ENCODE measurements at regions not wholly inside any gene's neighbourhood (a gene's known extent, or its start where the extent isn't known, plus 50 kb on each side); places are given as distances from the start of the nearest gene placed in this dataset.

- H3K4me1 ChIP-seq, result no peaks in the 10 kb centered on the region
- no peak for TF ChIP-seq CTCF (IDR thresholded peaks at IDR 0.05)
- H3K36me3 ChIP-seq, result no peaks in the 10 kb centered on the region
- no peaks in the 10 kb centered on the region for H3K27me3 ChIP-seq
- DNase-seq (ENCODE audit: low spot score), result no peak
- H3K9me3 ChIP-seq, result no peaks in the 10 kb centered on the region
- H3K27ac ChIP-seq, result no peak overlapping the region
- H3K4me3 ChIP-seq, result no peak overlapping the region
Observed at GRCh38 chr9:82726424-82727276, 336.3 kb downstream of the RASEF start.

GRCh38 chr9:82729141-82729540 lies 333.8 kb downstream of the RASEF start:
- DNase-seq (ENCODE audit: low spot score), result no peak
- no peaks in the 10 kb centered on the region for H3K36me3 ChIP-seq
- H3K9me3 ChIP-seq, result no peaks in the 10 kb centered on the region

GRCh38 chr9:82729991-82730589 lies 332.9 kb downstream of the RASEF start:
- no peak overlapping the region for H3K27ac ChIP-seq

More at GRCh38 chr9:82729141-82729540, 333.8 kb downstream of the RASEF start:
- no peaks in the 10 kb centered on the region for H3K4me1 ChIP-seq
- H3K4me3 ChIP-seq, result no peak overlapping the region
- H3K27me3 ChIP-seq, result no peaks in the 10 kb centered on the region
- TF ChIP-seq CTCF (IDR thresholded peaks at IDR 0.05), result no peak
- no peak overlapping the region for H3K27ac ChIP-seq

GRCh38 chr9:82732928-82733327 lies 330.0 kb downstream of the RASEF start:
- Histone ChIP-seq H3K4me1 (no peaks in the 10 kb centered on the region), H3K9me3 (no peaks in the 10 kb centered on the region), H3K36me3 (no peaks in the 10 kb centered on the region), H3K4me3 (no peak overlapping the region), H3K27ac (no peak overlapping the region), H3K27me3 (no peaks in the 10 kb centered on the region)
- no peak for DNase-seq (ENCODE audit: low spot score)
- TF ChIP-seq CTCF (IDR thresholded peaks at IDR 0.05), result no peak

More at GRCh38 chr9:82729991-82730589, 332.9 kb downstream of the RASEF start:
- H3K27me3 ChIP-seq, result no peaks in the 10 kb centered on the region
- TF ChIP-seq CTCF (IDR thresholded peaks at IDR 0.05), result no peak
- H3K36me3 ChIP-seq, result no peaks in the 10 kb centered on the region
- H3K4me1 ChIP-seq, result no peaks in the 10 kb centered on the region
- H3K4me3 ChIP-seq, result no peak overlapping the region
- DNase-seq (ENCODE audit: low spot score), result no peak
- H3K9me3 ChIP-seq, result no peaks in the 10 kb centered on the region

GRCh38 chr9:82736126-82736525 lies 326.8 kb downstream of the RASEF start:
- Histone ChIP-seq H3K36me3 (no peaks in the 10 kb centered on the region), H3K4me3 (no peak overlapping the region), H3K9me3 (no peaks in the 10 kb centered on the region), H3K27ac (no peak overlapping the region), H3K27me3 (no peaks in the 10 kb centered on the region), H3K4me1 (no peaks in the 10 kb centered on the region)
- no peak for TF ChIP-seq CTCF (IDR thresholded peaks at IDR 0.05)
- DNase-seq (ENCODE audit: low spot score), result no peak

Data from right atrium auricular region (tissue), 2 donors.